Trophoblast cell (in vitro differentiated cells and primary cell): ENCODE measurements at regions not wholly inside any gene's neighbourhood (a gene's known extent, or its start where the extent isn't known, plus 50 kb on each side); places are given as distances from the start of the nearest gene placed in this dataset.

Experiments
- DNase-seq, 2 donors: peaks; one replicate each; pipeline ENCODE4 v3.0.0-alpha.2; 2016
- H2AFZ ChIP-seq: 2 replicates; pipeline ENCODE4 v1.6.1; 2013; ENCODE audit warnings: low read length, moderate library complexity, mild to moderate bottlenecking; ENCODE audit not compliant: insufficient read depth, poor library complexity
- H2AK5ac ChIP-seq: 2 replicates; pipeline ENCODE4 v1.6.1; 2013; ENCODE audit warnings: mild to moderate bottlenecking, low read length
- H2BK120ac ChIP-seq: 2 replicates; pipeline ENCODE4 v1.6.1; 2013; ENCODE audit warnings: low read length, mild to moderate bottlenecking, moderate library complexity; ENCODE audit not compliant: insufficient read depth, poor library complexity
- H2BK12ac ChIP-seq: 2 replicates; pipeline ENCODE4 v1.6.1; 2013; ENCODE audit warnings: mild to moderate bottlenecking, low read length, moderate library complexity
- H2BK5ac ChIP-seq: 2 replicates; pipeline ENCODE4 v1.6.1; 2013; ENCODE audit warnings: low read length, low read depth, moderate library complexity, mild to moderate bottlenecking; ENCODE audit not compliant: poor library complexity
- H3K14ac ChIP-seq: 2 replicates; pipeline ENCODE4 v1.6.1; 2013; ENCODE audit warnings: mild to moderate bottlenecking, low read length
- H3K18ac ChIP-seq: 2 replicates; pipeline ENCODE4 v1.6.1; 2013; ENCODE audit warnings: mild to moderate bottlenecking, low read length
- H3K23ac ChIP-seq: 2 replicates; pipeline ENCODE4 v1.6.1; 2013; ENCODE audit warnings: low read length
- H3K27ac ChIP-seq: 2 replicates; pipeline ENCODE4 v1.5.1; 2013; ENCODE audit warnings: low read depth, mild to moderate bottlenecking, inconsistent platforms, low read length, moderate library complexity
- H3K27me3 ChIP-seq: 2 replicates; pipeline ENCODE4 v1.6.1; 2013; ENCODE audit warnings: inconsistent platforms, mild to moderate bottlenecking, low read length, moderate library complexity; ENCODE audit not compliant: insufficient read depth
- H3K36me3 ChIP-seq, 2 experiments: 1 replicate in 1 of 2; 2 replicates in 1 of 2; pipeline ENCODE4 v1.6.1; 2013; ENCODE audit warnings: low read length in 2 of 2, mild to moderate bottlenecking in 2 of 2, moderate library complexity in 1 of 2; ENCODE audit not compliant: insufficient read depth in 2 of 2, control insufficient read depth in 1 of 2
- H3K4ac ChIP-seq: 2 replicates; pipeline ENCODE4 v1.6.1; 2013; ENCODE audit warnings: low read depth, mild to moderate bottlenecking, low read length, moderate library complexity
- H3K4me1 ChIP-seq, 2 experiments: 1 replicate in 1 of 2; 2 replicates in 1 of 2; pipeline ENCODE4 v1.6.1; 2013; ENCODE audit warnings: low read length in 2 of 2, mild to moderate bottlenecking in 2 of 2, moderate library complexity in 1 of 2; ENCODE audit not compliant: insufficient read depth in 2 of 2, control insufficient read depth in 1 of 2
- H3K4me2 ChIP-seq: 2 replicates; pipeline ENCODE4 v1.6.1; 2013; ENCODE audit warnings: inconsistent platforms, mild to moderate bottlenecking, low read length, moderate library complexity
- H3K4me3 ChIP-seq: 2 replicates; pipeline ENCODE4 v1.5.1; 2013; ENCODE audit warnings: mild to moderate bottlenecking, low read depth, low read length, inconsistent platforms
- H3K79me1 ChIP-seq: one replicate; pipeline ENCODE4 v1.6.1; 2013; ENCODE audit warnings: low read length
- H3K79me2 ChIP-seq: 2 replicates; pipeline ENCODE4 v1.6.1; 2013; ENCODE audit warnings: low read length, mild to moderate bottlenecking; ENCODE audit not compliant: control insufficient read depth, insufficient read depth, poor library complexity
- H3K9ac ChIP-seq: 2 replicates; pipeline ENCODE4 v1.6.1; 2013; ENCODE audit warnings: mild to moderate bottlenecking, low read length
- H3K9me3 ChIP-seq: 2 replicates; pipeline ENCODE4 v1.6.1; 2013; ENCODE audit warnings: low read depth, mild to moderate bottlenecking, control low read depth, inconsistent platforms, low read length; ENCODE audit not compliant: insufficient read depth
- H4K12ac ChIP-seq: 2 replicates; pipeline ENCODE4 v1.6.1; 2013; ENCODE audit warnings: low read depth, mild to moderate bottlenecking, low read length, moderate library complexity
- H4K8ac ChIP-seq: 2 replicates; pipeline ENCODE4 v1.6.1; 2013; ENCODE audit warnings: low read depth, mild to moderate bottlenecking, low read length, moderate library complexity
- H4K91ac ChIP-seq: one replicate; pipeline ENCODE4 v1.6.1; 2013; ENCODE audit warnings: low read depth, mild to moderate bottlenecking, low read length, moderate library complexity
- WGBS: extraction: QIAGEN DNeasy Blood & Tissue Kit; methylation state at CpG from one replicate; pipeline ENCODE4 v1.1.7; 2013; ENCODE audit warnings: missing lambda C conversion rate; ENCODE audit not compliant: insufficient read length, insufficient coverage; ENCODE audit errors: extremely low coverage; 5-methylcytosine and 5-hydroxymethylcytosine counted together

GRCh38 chr4:189302719-189303118, 638.0 kb upstream of the FRG1 start:
- Histone ChIP-seq H3K4ac (no peak overlapping the region), H3K4me2 (no peak overlapping the region), H3K79me1 (no peaks in the 10 kb centered on the region), H2AFZ (no peak overlapping the region), H2AK5ac (no peak overlapping the region), H3K9ac (no peak overlapping the region), H3K79me2 (no peaks in the 10 kb centered on the region), H3K9me3 (no peaks in the 10 kb centered on the region), H3K18ac (no peak overlapping the region), H4K8ac (no peak overlapping the region), H3K27ac (no peak overlapping the region), H3K36me3 (no peaks in the 10 kb centered on the region), H3K14ac (no peak overlapping the region), H3K4me3 (no peak overlapping the region), H3K23ac (no peak overlapping the region), H2BK12ac (no peak overlapping the region), H3K27me3 (no peaks in the 10 kb centered on the region), H2BK5ac (no peak overlapping the region), H4K91ac (no peak overlapping the region), H2BK120ac (no peak overlapping the region), H3K4me1 (no peaks in the 10 kb centered on the region), H4K12ac (no peak overlapping the region)
- peak; percentile 81 to 86 for DNase-seq
- no CpG with 5 or more reads among the region's 8 CpGs for WGBS

- H3K23ac ChIP-seq = no peak overlapping the region
- H2BK12ac ChIP-seq = no peak overlapping the region
- no peaks in the 10 kb centered on the region for H3K9me3 ChIP-seq
- no peak overlapping the region for H4K12ac ChIP-seq
- no peaks in the 10 kb centered on the region for H3K27me3 ChIP-seq
- H3K4ac ChIP-seq = no peak overlapping the region
- no peak overlapping the region for H3K14ac ChIP-seq
- H3K27ac ChIP-seq = no peak overlapping the region
- no peaks in the 10 kb centered on the region for H3K79me1 ChIP-seq
- no peak overlapping the region for H2AK5ac ChIP-seq
- H4K91ac ChIP-seq = no peak overlapping the region
- WGBS = no CpG with 5 or more reads among the region's 2 CpGs
- DNase-seq = no peak
- H2BK5ac ChIP-seq = no peak overlapping the region
- no peaks in the 10 kb centered on the region for H3K79me2 ChIP-seq
- H2AFZ ChIP-seq = no peak overlapping the region
- H3K36me3 ChIP-seq = no peaks in the 10 kb centered on the region
- H4K8ac ChIP-seq = no peak overlapping the region
- no peak overlapping the region for H3K4me3 ChIP-seq
- no peak overlapping the region for H3K9ac ChIP-seq
- H3K4me1 ChIP-seq = no peaks in the 10 kb centered on the region
- no peak overlapping the region for H3K18ac ChIP-seq
- H3K4me2 ChIP-seq = no peak overlapping the region
- no peak overlapping the region for H2BK120ac ChIP-seq
Observed at GRCh38 chr4:189304167-189304566, 636.5 kb upstream of the FRG1 start.

GRCh38 chr4:189304809-189305208, 635.9 kb upstream of the FRG1 start:
- Histone ChIP-seq H3K23ac (no peak overlapping the region), H2AK5ac (no peak overlapping the region), H3K36me3 (no peaks in the 10 kb centered on the region), H3K9me3 (no peaks in the 10 kb centered on the region), H2BK5ac (no peak overlapping the region), H4K8ac (no peak overlapping the region), H3K4me3 (no peak overlapping the region), H3K27me3 (no peaks in the 10 kb centered on the region), H2BK12ac (no peak overlapping the region), H4K12ac (no peak overlapping the region), H3K27ac (no peak overlapping the region), H4K91ac (no peak overlapping the region), H3K4me2 (no peak overlapping the region), H2BK120ac (no peak overlapping the region), H3K79me2 (no peaks in the 10 kb centered on the region), H3K14ac (no peak overlapping the region), H3K18ac (no peak overlapping the region), H3K4ac (no peak overlapping the region), H3K79me1 (no peaks in the 10 kb centered on the region), H3K9ac (no peak overlapping the region), H3K4me1 (no peaks in the 10 kb centered on the region), H2AFZ (no peak overlapping the region)
- WGBS = no CpG with 5 or more reads among the region's 2 CpGs
- DNase-seq = peak in 1 of 2 donors; percentile 9

- no peak overlapping the region for H2AFZ ChIP-seq
- no peaks in the 10 kb centered on the region for H3K36me3 ChIP-seq
- no peak overlapping the region for H2BK120ac ChIP-seq
- no CpG with 5 or more reads among the region's 3 CpGs for WGBS
- no peaks in the 10 kb centered on the region for H3K4me1 ChIP-seq
- H4K8ac ChIP-seq = no peak overlapping the region
- no peaks in the 10 kb centered on the region for H3K27me3 ChIP-seq
- DNase-seq = no peak
- no peak overlapping the region for H3K4ac ChIP-seq
- no peak overlapping the region for H3K9ac ChIP-seq
- no peaks in the 10 kb centered on the region for H3K9me3 ChIP-seq
- H3K18ac ChIP-seq = no peak overlapping the region
- H2AK5ac ChIP-seq = no peak overlapping the region
- no peak overlapping the region for H3K4me2 ChIP-seq
- no peak overlapping the region for H2BK5ac ChIP-seq
- no peaks in the 10 kb centered on the region for H3K79me1 ChIP-seq
- no peak overlapping the region for H3K4me3 ChIP-seq
- no peak overlapping the region for H4K12ac ChIP-seq
- H3K14ac ChIP-seq = no peak overlapping the region
- H3K23ac ChIP-seq = no peak overlapping the region
- no peak overlapping the region for H2BK12ac ChIP-seq
- no peaks in the 10 kb centered on the region for H3K79me2 ChIP-seq
- no peak overlapping the region for H3K27ac ChIP-seq
- no peak overlapping the region for H4K91ac ChIP-seq
Observed at GRCh38 chr4:189305500-189305899, 635.2 kb upstream of the FRG1 start.
